NT2/D1 (cell line): ENCODE measurements at regions not wholly inside any gene's neighbourhood (a gene's known extent, or its start where the extent isn't known, plus 50 kb on each side); places are given as distances from the start of the nearest gene placed in this dataset.

ENCODE experiments used
- SUZ12 ChIP-seq: IDR thresholded peaks from 2 replicates; pipeline ENCODE4 v1.6.1; 2011; ENCODE audit not compliant: insufficient read length, insufficient read depth; ENCODE audit errors: extremely low read depth
- YY1 ChIP-seq: IDR thresholded peaks from 2 replicates; pipeline ENCODE4 v1.6.1; 2011; ENCODE audit not compliant: insufficient read length, insufficient read depth
- ZNF274 ChIP-seq: IDR thresholded peaks from 2 replicates; pipeline ENCODE4 v1.6.1; 2011; ENCODE audit warnings: mild to moderate bottlenecking, low read depth, low read length

DNA sequence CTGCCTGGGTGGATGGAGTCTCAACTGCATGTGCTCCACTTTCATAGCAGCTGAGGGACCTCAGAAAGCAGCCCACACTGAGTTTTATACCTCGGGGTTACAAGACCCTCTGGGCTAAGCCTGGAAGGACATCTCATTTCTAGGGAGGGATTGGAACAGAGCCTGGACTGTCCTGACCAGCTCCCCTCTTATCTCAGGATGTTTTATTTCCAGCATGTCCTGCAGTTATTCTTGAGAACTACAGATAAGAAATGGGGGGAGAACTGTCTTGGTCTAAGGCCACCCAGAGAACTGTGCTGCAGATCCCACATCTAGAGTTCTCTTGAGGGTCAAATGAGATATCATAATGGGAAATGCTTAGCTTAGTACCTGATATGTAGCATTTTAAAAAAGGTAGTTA, 97.3 kb upstream of the CHD6 start:
- TF ChIP-seq ZNF274 (no peak), SUZ12 (no peak), YY1 (no peak)
